GM13976 (cell line): ENCODE measurements at regions not wholly inside any gene's neighbourhood (a gene's known extent, or its start where the extent isn't known, plus 50 kb on each side); places are given as distances from the start of the nearest gene placed in this dataset.
A peak's percentile ranks its signal among the peaks of the same experiment; 100 is the strongest.

Experiments
- DNase-seq: peaks from one replicate; pipeline ENCODE4 v3.0.0; 2012; ENCODE audit warnings: low spot score
- CTCF ChIP-seq: IDR thresholded peaks from 2 replicates; pipeline ENCODE4 v1.5.1; 2012; ENCODE audit warnings: borderline replicate concordance, mild to moderate bottlenecking; ENCODE audit not compliant: insufficient read depth; ENCODE audit errors: extremely low read depth, missing control alignments, control extremely low read depth
- in situ Hi-C: fragments of 300-500 bp; cut with MboI; formaldehyde crosslinking; loops from one replicate; pipeline ENCODE4 v1.12.0; 2022; ENCODE audit warnings: low sequenced_read_pairs, mixed read lengths, inconsistent platforms; ENCODE audit not compliant: unreplicated experiment

- in situ Hi-C loops = no loop called here
- DNase-seq = no peak
- TF ChIP-seq CTCF = peak; percentile 35
Measured at GRCh38 chr11:26134481-26135355, 197.2 kb upstream of the ANO3 start.

GRCh38 chr11:26137651-26138050, 194.3 kb upstream of the ANO3 start:
- TF ChIP-seq CTCF = no peak
- in situ Hi-C loops = no loop called here
- DNase-seq = no peak

- in situ Hi-C loops = no loop called here
- TF ChIP-seq CTCF = no peak
- DNase-seq = no peak
Measured at GRCh38 chr11:26142891-26143290, 189.0 kb upstream of the ANO3 start.

- TF ChIP-seq CTCF = no peak
- DNase-seq = no peak
- in situ Hi-C loops = no loop called here
Measured at GRCh38 chr11:26143566-26144290, 188.2 kb upstream of the ANO3 start.

GRCh38 chr11:26144291-26144690, 187.6 kb upstream of the ANO3 start:
- in situ Hi-C loops = no loop called here
- DNase-seq = no peak

GRCh38 chr11:26144911-26145310, 187.0 kb upstream of the ANO3 start:
- DNase-seq = no peak
- in situ Hi-C loops = no loop called here

More at GRCh38 chr11:26144291-26144690, 187.6 kb upstream of the ANO3 start:
- no peak for TF ChIP-seq CTCF

More at GRCh38 chr11:26144911-26145310, 187.0 kb upstream of the ANO3 start:
- TF ChIP-seq CTCF = no peak
